ENCODE measurements at regions not wholly inside any gene's neighbourhood (a gene's known extent, or its start where the extent isn't known, plus 50 kb on each side); places are given as distances from the start of the nearest gene placed in this dataset.

DNA sequence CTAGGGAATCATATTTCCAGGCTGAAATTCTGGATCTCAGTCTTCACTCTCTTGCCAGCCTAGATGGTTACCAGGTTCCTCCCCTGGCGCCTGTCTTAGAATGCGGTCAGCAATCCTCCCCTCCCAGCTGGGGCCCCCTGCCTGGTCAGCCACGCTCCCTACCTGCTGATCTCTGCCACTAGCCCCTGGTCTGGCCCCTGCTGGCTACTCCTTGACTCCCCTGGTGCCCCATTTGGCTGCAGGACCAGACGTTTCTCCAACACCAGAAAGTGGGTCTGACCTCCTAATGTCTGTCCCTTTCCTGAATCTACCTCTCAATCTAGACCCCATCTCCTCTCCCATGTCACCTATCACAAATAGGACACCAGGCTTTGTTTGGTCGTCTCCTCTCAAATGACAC is 432.0 kb upstream of the SMIM21 start:
- TF ChIP-seq NFRKB (IDR thresholded peaks at IDR 0.05) (no peak), FOXK2 (IDR thresholded peaks at IDR 0.05) (no peak), ELF4 (IDR thresholded peaks at IDR 0.05) (no peak), CTBP1 (IDR thresholded peaks at IDR 0.05; ENCODE audit: borderline replicate concordance) (no peak), SUZ12 (IDR thresholded peaks at IDR 0.05) (no peak), SP1 (IDR thresholded peaks at IDR 0.05) (no peak)
